ENCODE measurements at regions not wholly inside any gene's neighbourhood (a gene's known extent, or its start where the extent isn't known, plus 50 kb on each side); places are given as distances from the start of the nearest gene placed in this dataset.

DNA sequence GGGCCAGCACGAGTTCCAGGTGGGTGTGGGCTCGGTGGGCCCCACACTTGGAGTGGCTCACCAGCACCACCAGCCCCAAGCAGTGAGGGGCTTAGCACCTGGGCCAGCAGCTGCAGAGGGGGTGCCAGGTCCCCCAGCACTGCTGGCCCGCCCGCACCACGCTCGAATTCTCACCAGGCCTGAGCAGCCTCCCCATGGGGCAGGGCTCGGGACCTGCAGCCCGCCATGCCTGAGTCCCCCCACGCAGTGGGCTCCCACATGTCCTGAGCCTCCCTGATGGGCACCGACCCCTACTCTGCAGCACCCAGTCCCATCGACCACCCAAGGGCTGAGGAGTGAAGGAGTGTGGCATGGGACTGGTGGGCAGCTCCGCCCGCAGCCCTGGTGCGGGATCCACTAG, 593.4 kb downstream of the GABRG1 start:
- TF ChIP-seq, protein P1, sequence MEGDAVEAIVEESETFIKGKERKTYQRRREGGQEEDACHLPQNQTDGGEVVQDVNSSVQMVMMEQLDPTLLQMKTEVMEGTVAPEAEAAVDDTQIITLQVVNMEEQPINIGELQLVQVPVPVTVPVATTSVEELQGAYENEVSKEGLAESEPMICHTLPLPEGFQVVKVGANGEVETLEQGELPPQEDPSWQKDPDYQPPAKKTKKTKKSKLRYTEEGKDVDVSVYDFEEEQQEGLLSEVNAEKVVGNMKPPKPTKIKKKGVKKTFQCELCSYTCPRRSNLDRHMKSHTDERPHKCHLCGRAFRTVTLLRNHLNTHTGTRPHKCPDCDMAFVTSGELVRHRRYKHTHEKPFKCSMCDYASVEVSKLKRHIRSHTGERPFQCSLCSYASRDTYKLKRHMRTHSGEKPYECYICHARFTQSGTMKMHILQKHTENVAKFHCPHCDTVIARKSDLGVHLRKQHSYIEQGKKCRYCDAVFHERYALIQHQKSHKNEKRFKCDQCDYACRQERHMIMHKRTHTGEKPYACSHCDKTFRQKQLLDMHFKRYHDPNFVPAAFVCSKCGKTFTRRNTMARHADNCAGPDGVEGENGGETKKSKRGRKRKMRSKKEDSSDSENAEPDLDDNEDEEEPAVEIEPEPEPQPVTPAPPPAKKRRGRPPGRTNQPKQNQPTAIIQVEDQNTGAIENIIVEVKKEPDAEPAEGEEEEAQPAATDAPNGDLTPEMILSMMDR (IDR thresholded peaks at IDR 0.05; ENCODE audit: low read depth, low read length): no peak
- TF ChIP-seq POLR2A (IDR thresholded peaks at IDR 0.05; ENCODE audit: extremely low read depth, insufficient read length) (no peak), MYC (IDR thresholded peaks at IDR 0.05; ENCODE audit: low read depth, low read length) (no peak)
- TF ChIP-seq, protein P2, sequence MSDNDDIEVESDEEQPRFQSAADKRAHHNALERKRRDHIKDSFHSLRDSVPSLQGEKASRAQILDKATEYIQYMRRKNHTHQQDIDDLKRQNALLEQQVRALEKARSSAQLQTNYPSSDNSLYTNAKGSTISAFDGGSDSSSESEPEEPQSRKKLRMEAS (IDR thresholded peaks at IDR 0.05; ENCODE audit: low read depth, low read length): no peak

Measured in NB4 (cell line).